A549 (cell line): ENCODE measurements at regions not wholly inside any gene's neighbourhood (a gene's known extent, or its start where the extent isn't known, plus 50 kb on each side); places are given as distances from the start of the nearest gene placed in this dataset.

Experiments
- BCL3 ChIP-seq: fragments of >200 bp; sonication (Bioruptor Twin); formaldehyde crosslinking; IDR thresholded peaks from 3 replicates; pipeline ENCODE4 v1.6.1; 2016
- BHLHE40 ChIP-seq: IDR thresholded peaks from 2 replicates; pipeline ENCODE4 v1.6.1; 2012; ENCODE audit warnings: low read depth, low read length, inconsistent platforms
- CBX8 ChIP-seq: fragments of 200-600 bp; sonication (generic); IDR thresholded peaks from 2 replicates; pipeline ENCODE4 v1.6.1; 2016
- CTCF ChIP-seq: fragments of >200 bp; sonication (Bioruptor Twin); formaldehyde crosslinking; IDR thresholded peaks from 3 replicates; pipeline ENCODE4 v1.5.1; 2016
- EP300 ChIP-seq, 2 experiments: fragments of >200 bp; sonication (Bioruptor Twin); formaldehyde crosslinking; IDR thresholded peaks; 2 replicates in 1 of 2; 3 replicates in 1 of 2; pipeline ENCODE4 v1.6.1; 2016 to 2017
- HOXB5 ChIP-seq: fragments of 250-450 bp; sonication (Bioruptor Pico); IDR thresholded peaks from 2 replicates; pipeline ENCODE4 v1.5.0; 2020; ENCODE audit warnings: mild to moderate bottlenecking, moderate library complexity
- POLR2A ChIP-seq: IDR thresholded peaks from 2 replicates; pipeline ENCODE4 v1.6.1; 2012; ENCODE audit warnings: mild to moderate bottlenecking, low read length
- REST ChIP-seq: fragments of 200-600 bp; sonication (generic); IDR thresholded peaks from 2 replicates; pipeline ENCODE4 v1.6.1; 2016; ENCODE audit warnings: antibody characterized with exemption, mild to moderate bottlenecking, moderate library complexity
- RFX5 ChIP-seq: fragments of 450-650 bp; IDR thresholded peaks from 2 replicates; pipeline ENCODE4 v1.7.1; 2014; ENCODE audit warnings: antibody characterized with exemption, mild to moderate bottlenecking, moderate library complexity
- RNF2 ChIP-seq: fragments of 200-600 bp; sonication (generic); IDR thresholded peaks from 2 replicates; pipeline ENCODE4 v1.6.1; 2016; ENCODE audit warnings: low read depth, mild to moderate bottlenecking, antibody characterized with exemption, moderate library complexity, borderline replicate concordance
- ZC3H11A ChIP-seq: fragments of 450-650 bp; IDR thresholded peaks from 2 replicates; pipeline ENCODE4 v1.6.1; 2014; ENCODE audit warnings: antibody characterized with exemption, mild to moderate bottlenecking
- TF ChIP-seq, protein P1 (sequence below): IDR thresholded peaks from 2 replicates; pipeline ENCODE4 v1.6.1; 2012
- TF ChIP-seq, protein P2 (sequence below): fragments of 150-350 bp; IDR thresholded peaks from 2 replicates; pipeline ENCODE4 v1.6.1; 2014; ENCODE audit warnings: low read depth, mild to moderate bottlenecking, low read length

DNA sequence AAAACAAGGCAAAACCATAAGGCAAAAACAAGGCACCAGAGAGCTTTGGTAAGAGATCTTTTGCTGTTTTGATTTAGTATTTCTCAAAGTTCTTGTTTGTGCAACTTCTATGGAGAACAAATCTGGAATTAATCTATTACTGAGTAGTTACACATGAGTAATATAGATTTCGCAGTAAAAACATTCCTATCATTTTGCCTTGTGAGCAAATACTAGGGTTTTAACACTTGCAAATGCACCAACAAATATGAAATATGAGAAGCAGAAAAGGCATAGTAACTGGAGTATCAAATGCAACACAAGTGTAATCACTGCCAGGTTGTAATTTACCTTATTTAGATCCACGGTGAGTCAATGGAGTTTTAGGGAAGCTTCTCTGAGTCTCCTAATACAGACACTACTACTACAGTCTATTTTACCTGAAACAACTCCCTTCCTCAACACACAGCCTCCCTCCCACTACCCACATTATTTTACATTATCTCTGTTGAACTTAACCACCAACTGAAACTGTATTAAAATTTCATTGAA, 324.1 kb downstream of the FLRT2 start:
- TF ChIP-seq BCL3 = no peak
- TF ChIP-seq, protein P1, sequence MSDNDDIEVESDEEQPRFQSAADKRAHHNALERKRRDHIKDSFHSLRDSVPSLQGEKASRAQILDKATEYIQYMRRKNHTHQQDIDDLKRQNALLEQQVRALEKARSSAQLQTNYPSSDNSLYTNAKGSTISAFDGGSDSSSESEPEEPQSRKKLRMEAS = no peak
- TF ChIP-seq CBX8 = no peak
- TF ChIP-seq CTCF = no peak
- TF ChIP-seq RNF2 = no peak
- TF ChIP-seq POLR2A = no peak
- TF ChIP-seq EP300 (IDR thresholded peaks at IDR 0.05) = no peak
- no peak for TF ChIP-seq REST
- TF ChIP-seq BHLHE40 = no peak
- TF ChIP-seq ZC3H11A = no peak
- TF ChIP-seq HOXB5 (CRISPR knock-in tag) = no peak
- TF ChIP-seq, protein P2, sequence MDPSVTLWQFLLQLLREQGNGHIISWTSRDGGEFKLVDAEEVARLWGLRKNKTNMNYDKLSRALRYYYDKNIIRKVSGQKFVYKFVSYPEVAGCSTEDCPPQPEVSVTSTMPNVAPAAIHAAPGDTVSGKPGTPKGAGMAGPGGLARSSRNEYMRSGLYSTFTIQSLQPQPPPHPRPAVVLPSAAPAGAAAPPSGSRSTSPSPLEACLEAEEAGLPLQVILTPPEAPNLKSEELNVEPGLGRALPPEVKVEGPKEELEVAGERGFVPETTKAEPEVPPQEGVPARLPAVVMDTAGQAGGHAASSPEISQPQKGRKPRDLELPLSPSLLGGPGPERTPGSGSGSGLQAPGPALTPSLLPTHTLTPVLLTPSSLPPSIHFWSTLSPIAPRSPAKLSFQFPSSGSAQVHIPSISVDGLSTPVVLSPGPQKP = no peak
- no peak for TF ChIP-seq RFX5
